Peyer's patch (tissue), 4 donors: ENCODE measurements at regions not wholly inside any gene's neighbourhood (a gene's known extent, or its start where the extent isn't known, plus 50 kb on each side); places are given as distances from the start of the nearest gene placed in this dataset.
"Not testable (repeated sequence)": the region's sequence is repeated elsewhere in the genome, so short reads cannot be mapped to it uniquely, and the experiment has no call there.

Experiments
- CTCF ChIP-seq, 6 experiments: fragments of 450-650 bp in 4 of 6; fragments of 200-600 bp in 2 of 6; sonication (generic) in 1 of 6; IDR thresholded peaks; one replicate each; pipeline ENCODE4 v1.5.1; 2017 to 2019; ENCODE audit warnings: antibody characterized with exemption in 6 of 6, mild to moderate bottlenecking in 3 of 6, moderate library complexity in 1 of 6
- POLR2A ChIP-seq, 2 donors: fragments of 450-650 bp; IDR thresholded peaks; one replicate each; pipeline ENCODE4 v1.5.1; 2017; ENCODE audit warnings: antibody characterized with exemption in 2 of 2, mild to moderate bottlenecking in 2 of 2, moderate library complexity in 2 of 2

GRCh38 chr1:187850146-187850545 lies 1021.4 kb downstream of the PLA2G4A start:
- not testable (repeated sequence) for TF ChIP-seq POLR2A, CTCF (IDR thresholded peaks at IDR 0.05)
